Astrocyte (in vitro differentiated cells and primary cell): ENCODE measurements at regions not wholly inside any gene's neighbourhood (a gene's known extent, or its start where the extent isn't known, plus 50 kb on each side); places are given as distances from the start of the nearest gene placed in this dataset.

ENCODE experiments used
- DNase-seq: peaks from one replicate; pipeline ENCODE4 v3.0.0-alpha.2; 2010; ENCODE audit warnings: low read depth
- FAIRE-seq: peaks from 2 replicates; lab custom pipeline; 2011; peaks lifted over from hg19 to GRCh38; lab: Jason Lieb, UNC
- H2AFZ ChIP-seq: 2 replicates; pipeline ENCODE4 v1.6.0; 2012; ENCODE audit warnings: low read depth, low read length, inconsistent platforms
- H3K27ac ChIP-seq: 2 replicates; pipeline ENCODE4 v1.5.1; 2011; ENCODE audit warnings: low read depth, low read length, inconsistent platforms
- H3K27me3 ChIP-seq: 2 replicates; pipeline ENCODE4 v1.6.0; 2011; ENCODE audit warnings: low read length, inconsistent platforms; ENCODE audit not compliant: insufficient read depth
- H3K36me3 ChIP-seq: 2 replicates; pipeline ENCODE4 v1.5.1; 2011; ENCODE audit warnings: low read length, inconsistent platforms; ENCODE audit not compliant: insufficient read depth
- H3K4me1 ChIP-seq: 2 replicates; pipeline ENCODE4 v1.5.1; 2011; ENCODE audit warnings: low read length, inconsistent platforms; ENCODE audit not compliant: insufficient read depth
- H3K4me2 ChIP-seq: 2 replicates; pipeline ENCODE4 v1.6.0; 2012; ENCODE audit warnings: low read length, inconsistent platforms
- H3K4me3 ChIP-seq: 2 replicates; pipeline ENCODE4 v1.5.1; 2011; ENCODE audit warnings: low read depth, mild to moderate bottlenecking, low read length, inconsistent platforms; ENCODE audit not compliant: insufficient read depth
- H3K79me2 ChIP-seq: 2 replicates; pipeline ENCODE4 v1.6.0; 2012; ENCODE audit warnings: mild to moderate bottlenecking, low read length, inconsistent platforms; ENCODE audit not compliant: insufficient read depth
- H3K9ac ChIP-seq: 2 replicates; pipeline ENCODE4 v1.6.0; 2012; ENCODE audit warnings: mild to moderate bottlenecking, low read length, inconsistent platforms
- H3K9me3 ChIP-seq: 2 replicates; pipeline ENCODE4 v1.5.1; 2012; ENCODE audit warnings: low read depth, mild to moderate bottlenecking, low read length, inconsistent platforms; ENCODE audit not compliant: insufficient read depth
- H4K20me1 ChIP-seq: 2 replicates; pipeline ENCODE4 v1.6.0; 2012; ENCODE audit warnings: low read length, inconsistent platforms; ENCODE audit not compliant: insufficient read depth
- H3K27ac Mint-ChIP-seq: one replicate; pipeline ENCODE4 v1.8.0; 2021; ENCODE audit warnings: mild to moderate bottlenecking, mixed read lengths; ENCODE audit not compliant: unreplicated experiment
- H3K27me3 Mint-ChIP-seq: one replicate; pipeline ENCODE4 v1.8.0; 2021; ENCODE audit warnings: low read depth, mixed read lengths; ENCODE audit not compliant: unreplicated experiment
- H3K36me3 Mint-ChIP-seq: one replicate; pipeline ENCODE4 v1.8.0; 2021; ENCODE audit warnings: low read depth, mixed read lengths; ENCODE audit not compliant: unreplicated experiment
- H3K4me1 Mint-ChIP-seq: one replicate; pipeline ENCODE4 v1.8.0; 2021; ENCODE audit warnings: low read depth, mixed read lengths; ENCODE audit not compliant: unreplicated experiment
- H3K4me3 Mint-ChIP-seq: one replicate; pipeline ENCODE4 v1.8.0; 2021; ENCODE audit warnings: mild to moderate bottlenecking, moderate library complexity, mixed read lengths; ENCODE audit not compliant: unreplicated experiment
- H3K9me3 Mint-ChIP-seq: one replicate; pipeline ENCODE4 v1.8.0; 2021; ENCODE audit warnings: mild to moderate bottlenecking, mixed read lengths; ENCODE audit not compliant: unreplicated experiment
- CTCF ChIP-seq: IDR thresholded peaks from 2 replicates; pipeline ENCODE4 v1.5.1; 2011; ENCODE audit warnings: low read depth, mild to moderate bottlenecking, inconsistent platforms, low read length, moderate library complexity; ENCODE audit not compliant: insufficient read depth
- EZH2 ChIP-seq: IDR thresholded peaks from 2 replicates; pipeline ENCODE4 v1.6.1; 2012; ENCODE audit warnings: mild to moderate bottlenecking, low read length, inconsistent platforms; ENCODE audit not compliant: insufficient read depth

- Histone ChIP-seq H4K20me1 (no peaks in the 10 kb centered on the region), H3K9ac (no peak overlapping the region), H2AFZ (no peak overlapping the region), H3K36me3 (no peaks in the 10 kb centered on the region), H3K27ac (no peak overlapping the region), H3K4me2 (no peak overlapping the region), H3K4me3 (no peak overlapping the region), H3K79me2 (no peaks in the 10 kb centered on the region), H3K9me3 (no peaks in the 10 kb centered on the region), H3K27me3 (no peaks in the 10 kb centered on the region), H3K4me1 (no peaks in the 10 kb centered on the region)
- Mint-ChIP-seq H3K36me3 (no peaks in the 10 kb centered on the region), H3K4me3 (no peak overlapping the region), H3K9me3 (no peaks in the 10 kb centered on the region), H3K4me1 (no peaks in the 10 kb centered on the region), H3K27ac (no peak overlapping the region), H3K27me3 (no peaks in the 10 kb centered on the region)
- no peak for TF ChIP-seq CTCF
- DNase-seq, result no peak
- no peak for FAIRE-seq
Measured at GRCh38 chr4:33425936-33426335, 2705.8 kb downstream of the PCDH7 start.

- H3K4me3 Mint-ChIP-seq, result no peak overlapping the region
- TF ChIP-seq CTCF, result no peak
- no peak for TF ChIP-seq EZH2
- no peaks in the 10 kb centered on the region for H3K9me3 ChIP-seq
- FAIRE-seq, result no peak
- no peaks in the 10 kb centered on the region for H3K27me3 Mint-ChIP-seq
- no peaks in the 10 kb centered on the region for H3K36me3 Mint-ChIP-seq
- no peaks in the 10 kb centered on the region for H3K4me1 Mint-ChIP-seq
- no peaks in the 10 kb centered on the region for H3K4me1 ChIP-seq
- H3K27ac Mint-ChIP-seq, result no peak overlapping the region
- H3K27ac ChIP-seq, result no peak overlapping the region
- no peak for DNase-seq
- H3K4me3 ChIP-seq, result no peak overlapping the region
- H3K9me3 Mint-ChIP-seq, result no peaks in the 10 kb centered on the region
- no peaks in the 10 kb centered on the region for H3K27me3 ChIP-seq
- H3K79me2 ChIP-seq, result no peaks in the 10 kb centered on the region
- no peaks in the 10 kb centered on the region for H3K36me3 ChIP-seq
- no peak overlapping the region for H2AFZ ChIP-seq
- no peaks in the 10 kb centered on the region for H4K20me1 ChIP-seq
- no peak overlapping the region for H3K9ac ChIP-seq
- H3K4me2 ChIP-seq, result no peak overlapping the region
Measured at GRCh38 chr4:33427676-33428075, 2707.5 kb downstream of the PCDH7 start.

- no peak for TF ChIP-seq EZH2
- TF ChIP-seq CTCF, result no peak
- H3K27ac Mint-ChIP-seq, result no peak overlapping the region
- H3K4me3 ChIP-seq, result no peak overlapping the region
- H3K27me3 ChIP-seq, result no peaks in the 10 kb centered on the region
- no peaks in the 10 kb centered on the region for H3K36me3 ChIP-seq
- H3K27me3 Mint-ChIP-seq, result no peaks in the 10 kb centered on the region
- H3K4me3 Mint-ChIP-seq, result no peak overlapping the region
- no peaks in the 10 kb centered on the region for H4K20me1 ChIP-seq
- H3K27ac ChIP-seq, result no peak overlapping the region
- no peak overlapping the region for H3K4me2 ChIP-seq
- H3K79me2 ChIP-seq, result no peaks in the 10 kb centered on the region
- no peaks in the 10 kb centered on the region for H3K4me1 ChIP-seq
- no peaks in the 10 kb centered on the region for H3K4me1 Mint-ChIP-seq
- H2AFZ ChIP-seq, result no peak overlapping the region
- H3K9me3 ChIP-seq, result no peaks in the 10 kb centered on the region
- H3K36me3 Mint-ChIP-seq, result no peaks in the 10 kb centered on the region
- FAIRE-seq, result no peak
- H3K9ac ChIP-seq, result no peak overlapping the region
- H3K9me3 Mint-ChIP-seq, result no peaks in the 10 kb centered on the region
- no peak for DNase-seq
Measured at GRCh38 chr4:33429971-33430370, 2709.8 kb downstream of the PCDH7 start.
